ENCODE measurements at regions not wholly inside any gene's neighbourhood (a gene's known extent, or its start where the extent isn't known, plus 50 kb on each side); places are given as distances from the start of the nearest gene placed in this dataset.

GRCh38 chr16:85455534-85455933 is 157.6 kb upstream of the GSE1 start:
- H3K4me3 ChIP-seq (ENCODE audit: insufficient read depth, low read depth, low read length), result no peak overlapping the region
- H3K36me3 ChIP-seq (ENCODE audit: insufficient read depth, low read length), result no peaks in the 10 kb centered on the region
- no peak overlapping the region for H2AFZ ChIP-seq (ENCODE audit: low read depth, low read length)
- H4K20me1 ChIP-seq (ENCODE audit: insufficient read depth, low read length), result peaks cover 88% of the 10 kb centered on the region
- Mint-ChIP-seq H3K27me3 (ENCODE audit: low read depth, unreplicated experiment) (peaks cover 56% of the 10 kb centered on the region), H3K9me3 (ENCODE audit: unreplicated experiment) (no peaks in the 10 kb centered on the region), H3K4me3 (ENCODE audit: unreplicated experiment) (no peak overlapping the region), H3K4me1 (ENCODE audit: low read depth, unreplicated experiment) (peaks cover 1% of the 10 kb centered on the region), H3K27ac (ENCODE audit: unreplicated experiment) (no peak overlapping the region), H3K36me3 (ENCODE audit: low read depth, unreplicated experiment) (peaks cover 3% of the 10 kb centered on the region)
- H3K9me3 ChIP-seq (ENCODE audit: insufficient read depth, low read depth, low read length), result no peaks in the 10 kb centered on the region
- no peak for DNase-seq (ENCODE audit: low read depth)
- TF ChIP-seq CTCF (IDR thresholded peaks at IDR 0.05; ENCODE audit: insufficient read depth, low read depth, low read length), result no peak
- TF ChIP-seq EZH2 (IDR thresholded peaks at IDR 0.05; ENCODE audit: insufficient read depth, low read length), result no peak
- H3K4me1 ChIP-seq (ENCODE audit: insufficient read depth, low read length), result peaks cover 5% of the 10 kb centered on the region
- H3K27me3 ChIP-seq (ENCODE audit: insufficient read depth, low read length), result peaks cover 6% of the 10 kb centered on the region
- no peak overlapping the region for H3K27ac ChIP-seq (ENCODE audit: low read depth, low read length)
- no peak overlapping the region for H3K4me2 ChIP-seq (ENCODE audit: low read length)
- no peaks in the 10 kb centered on the region for H3K79me2 ChIP-seq (ENCODE audit: insufficient read depth, low read length)
- no peak for FAIRE-seq
- H3K9ac ChIP-seq (ENCODE audit: low read length), result no peak overlapping the region

GRCh38 chr16:85457366-85457765 is 155.8 kb upstream of the GSE1 start:
- H4K20me1 ChIP-seq (ENCODE audit: insufficient read depth, low read length), result peaks cover 98% of the 10 kb centered on the region
- peaks cover 23% of the 10 kb centered on the region for H3K4me1 ChIP-seq (ENCODE audit: insufficient read depth, low read length)
- FAIRE-seq, result no peak

More at GRCh38 chr16:85457366-85457765, 155.8 kb upstream of the GSE1 start:
- H3K36me3 ChIP-seq (ENCODE audit: insufficient read depth, low read length), result no peaks in the 10 kb centered on the region
- Mint-ChIP-seq H3K9me3 (ENCODE audit: unreplicated experiment) (no peaks in the 10 kb centered on the region), H3K4me1 (ENCODE audit: low read depth, unreplicated experiment) (peaks cover 11% of the 10 kb centered on the region), H3K36me3 (ENCODE audit: low read depth, unreplicated experiment) (peaks cover 3% of the 10 kb centered on the region), H3K27ac (ENCODE audit: unreplicated experiment) (no peak overlapping the region), H3K27me3 (ENCODE audit: low read depth, unreplicated experiment) (peaks cover 59% of the 10 kb centered on the region), H3K4me3 (ENCODE audit: unreplicated experiment) (no peak overlapping the region)
- H3K27me3 ChIP-seq (ENCODE audit: insufficient read depth, low read length), result peaks cover 9% of the 10 kb centered on the region
- no peak overlapping the region for H3K4me2 ChIP-seq (ENCODE audit: low read length)
- no peak overlapping the region for H2AFZ ChIP-seq (ENCODE audit: low read depth, low read length)
- H3K27ac ChIP-seq (ENCODE audit: low read depth, low read length), result no peak overlapping the region
- H3K4me3 ChIP-seq (ENCODE audit: insufficient read depth, low read depth, low read length), result no peak overlapping the region
- H3K9ac ChIP-seq (ENCODE audit: low read length), result no peak overlapping the region
- DNase-seq (ENCODE audit: low read depth), result no peak
- no peaks in the 10 kb centered on the region for H3K79me2 ChIP-seq (ENCODE audit: insufficient read depth, low read length)
- H3K9me3 ChIP-seq (ENCODE audit: insufficient read depth, low read depth, low read length), result no peaks in the 10 kb centered on the region
- TF ChIP-seq CTCF (IDR thresholded peaks at IDR 0.05; ENCODE audit: insufficient read depth, low read depth, low read length), result no peak
- no peak for TF ChIP-seq EZH2 (IDR thresholded peaks at IDR 0.05; ENCODE audit: insufficient read depth, low read length)
